ENCODE measurements at regions not wholly inside any gene's neighbourhood (a gene's known extent, or its start where the extent isn't known, plus 50 kb on each side); places are given as distances from the start of the nearest gene placed in this dataset.

GRCh38 chr18:44198612-44199284, 481.9 kb upstream of the SETBP1 start:
- no peak overlapping the region for H3K4me3 Mint-ChIP-seq
- H3K36me3 Mint-ChIP-seq (ENCODE audit: insufficient read depth), result no peaks in the 10 kb centered on the region
- ATAC-seq, result no peak
- H3K27me3 Mint-ChIP-seq (ENCODE audit: low read depth), result no peaks in the 10 kb centered on the region
- DNase-seq, result no peak
- no peaks in the 10 kb centered on the region for H3K9me3 Mint-ChIP-seq
- H3K4me1 Mint-ChIP-seq (ENCODE audit: low read depth), result no peaks in the 10 kb centered on the region

- Mint-ChIP-seq H3K36me3 (ENCODE audit: insufficient read depth) (no peaks in the 10 kb centered on the region), H3K4me1 (ENCODE audit: low read depth) (no peaks in the 10 kb centered on the region), H3K27me3 (ENCODE audit: low read depth) (no peaks in the 10 kb centered on the region), H3K4me3 (no peak overlapping the region), H3K9me3 (peaks cover 7% of the 10 kb centered on the region)
- DNase-seq (no peak), ATAC-seq (no peak)
Measured at GRCh38 chr18:44213293-44213692, 467.4 kb upstream of the SETBP1 start.

GRCh38 chr18:44214396-44214795, 466.3 kb upstream of the SETBP1 start:
- DNase-seq (no peak), ATAC-seq (no peak)
- H3K9me3 Mint-ChIP-seq, result no peaks in the 10 kb centered on the region
- no peaks in the 10 kb centered on the region for H3K27me3 Mint-ChIP-seq (ENCODE audit: low read depth)
- no peak overlapping the region for H3K4me3 Mint-ChIP-seq
- H3K36me3 Mint-ChIP-seq (ENCODE audit: insufficient read depth), result no peaks in the 10 kb centered on the region
- H3K4me1 Mint-ChIP-seq (ENCODE audit: low read depth), result no peaks in the 10 kb centered on the region

GRCh38 chr18:44216169-44216568, 464.5 kb upstream of the SETBP1 start:
- H3K9me3 Mint-ChIP-seq, result peaks cover 1% of the 10 kb centered on the region
- ATAC-seq, result no peak
- H3K4me1 Mint-ChIP-seq (ENCODE audit: low read depth), result no peaks in the 10 kb centered on the region
- H3K36me3 Mint-ChIP-seq (ENCODE audit: insufficient read depth), result no peaks in the 10 kb centered on the region
- no peak for DNase-seq
- no peaks in the 10 kb centered on the region for H3K27me3 Mint-ChIP-seq (ENCODE audit: low read depth)
- H3K4me3 Mint-ChIP-seq, result no peak overlapping the region

- H3K27me3 Mint-ChIP-seq (ENCODE audit: low read depth), result no peaks in the 10 kb centered on the region
- no peaks in the 10 kb centered on the region for H3K9me3 Mint-ChIP-seq
- no peaks in the 10 kb centered on the region for H3K4me1 Mint-ChIP-seq (ENCODE audit: low read depth)
- no peaks in the 10 kb centered on the region for H3K36me3 Mint-ChIP-seq (ENCODE audit: insufficient read depth)
- no peak overlapping the region for H3K4me3 Mint-ChIP-seq
- no peak for DNase-seq
- ATAC-seq, result no peak
Measured at GRCh38 chr18:44227501-44227900, 453.2 kb upstream of the SETBP1 start.

GRCh38 chr18:44229693-44230108, 451.0 kb upstream of the SETBP1 start:
- H3K4me1 Mint-ChIP-seq (ENCODE audit: low read depth), result no peaks in the 10 kb centered on the region
- no peak for DNase-seq
- no peak overlapping the region for H3K4me3 Mint-ChIP-seq
- no peaks in the 10 kb centered on the region for H3K27me3 Mint-ChIP-seq (ENCODE audit: low read depth)
- H3K9me3 Mint-ChIP-seq, result peaks cover 2% of the 10 kb centered on the region
- no peak for ATAC-seq
- no peaks in the 10 kb centered on the region for H3K36me3 Mint-ChIP-seq (ENCODE audit: insufficient read depth)

- no peak for ATAC-seq
- Mint-ChIP-seq H3K36me3 (ENCODE audit: insufficient read depth) (no peaks in the 10 kb centered on the region), H3K27me3 (ENCODE audit: low read depth) (no peaks in the 10 kb centered on the region), H3K4me3 (no peak overlapping the region), H3K9me3 (peaks cover 2% of the 10 kb centered on the region), H3K4me1 (ENCODE audit: low read depth) (no peaks in the 10 kb centered on the region)
- no peak for DNase-seq
Measured at GRCh38 chr18:44231936-44232335, 448.8 kb upstream of the SETBP1 start.

GRCh38 chr18:44232500-44232899, 448.2 kb upstream of the SETBP1 start:
- ATAC-seq, result no peak
- H3K9me3 Mint-ChIP-seq, result peaks cover 2% of the 10 kb centered on the region
- H3K27me3 Mint-ChIP-seq (ENCODE audit: low read depth), result no peaks in the 10 kb centered on the region
- no peaks in the 10 kb centered on the region for H3K36me3 Mint-ChIP-seq (ENCODE audit: insufficient read depth)
- DNase-seq, result no peak
- H3K4me1 Mint-ChIP-seq (ENCODE audit: low read depth), result no peaks in the 10 kb centered on the region
- H3K4me3 Mint-ChIP-seq, result no peak overlapping the region

- Mint-ChIP-seq H3K9me3 (peaks cover 5% of the 10 kb centered on the region), H3K36me3 (ENCODE audit: insufficient read depth) (no peaks in the 10 kb centered on the region), H3K27me3 (ENCODE audit: low read depth) (no peaks in the 10 kb centered on the region), H3K4me3 (no peak overlapping the region), H3K4me1 (ENCODE audit: low read depth) (no peaks in the 10 kb centered on the region)
- ATAC-seq, result no peak
- no peak for DNase-seq
Measured at GRCh38 chr18:44238454-44238853, 442.2 kb upstream of the SETBP1 start.

- Mint-ChIP-seq H3K36me3 (ENCODE audit: insufficient read depth) (no peaks in the 10 kb centered on the region), H3K9me3 (peaks cover 5% of the 10 kb centered on the region), H3K27me3 (ENCODE audit: low read depth) (no peaks in the 10 kb centered on the region), H3K4me1 (ENCODE audit: low read depth) (no peaks in the 10 kb centered on the region), H3K4me3 (no peak overlapping the region)
- DNase-seq (no peak), ATAC-seq (no peak)
Measured at GRCh38 chr18:44238911-44239310, 441.8 kb upstream of the SETBP1 start.

GRCh38 chr18:44241020-44241419, 439.7 kb upstream of the SETBP1 start:
- Mint-ChIP-seq H3K9me3 (peaks cover 5% of the 10 kb centered on the region), H3K27me3 (ENCODE audit: low read depth) (no peaks in the 10 kb centered on the region), H3K4me1 (ENCODE audit: low read depth) (no peaks in the 10 kb centered on the region), H3K36me3 (ENCODE audit: insufficient read depth) (no peaks in the 10 kb centered on the region), H3K4me3 (no peak overlapping the region)
- DNase-seq (no peak), ATAC-seq (no peak)

- Mint-ChIP-seq H3K36me3 (ENCODE audit: insufficient read depth) (no peaks in the 10 kb centered on the region), H3K4me1 (ENCODE audit: low read depth) (no peaks in the 10 kb centered on the region), H3K4me3 (no peak overlapping the region)
Measured at GRCh38 chr18:44245019-44245418, 435.7 kb upstream of the SETBP1 start.

GRCh38 chr18:44246001-44246400, 434.7 kb upstream of the SETBP1 start:
- Mint-ChIP-seq H3K36me3 (ENCODE audit: insufficient read depth) (no peaks in the 10 kb centered on the region), H3K9me3 (no peaks in the 10 kb centered on the region), H3K27me3 (ENCODE audit: low read depth) (no peaks in the 10 kb centered on the region), H3K4me3 (no peak overlapping the region), H3K4me1 (ENCODE audit: low read depth) (no peaks in the 10 kb centered on the region)
- DNase-seq (no peak), ATAC-seq (no peak)

More at GRCh38 chr18:44245019-44245418, 435.7 kb upstream of the SETBP1 start:
- DNase-seq, result no peak
- ATAC-seq, result no peak
- H3K9me3 Mint-ChIP-seq, result no peaks in the 10 kb centered on the region
- H3K27me3 Mint-ChIP-seq (ENCODE audit: low read depth), result no peaks in the 10 kb centered on the region

- no peaks in the 10 kb centered on the region for H3K4me1 Mint-ChIP-seq (ENCODE audit: low read depth)
- peaks cover 29% of the 10 kb centered on the region for H3K9me3 Mint-ChIP-seq
- no peaks in the 10 kb centered on the region for H3K27me3 Mint-ChIP-seq (ENCODE audit: low read depth)
- no peak for ATAC-seq
- H3K4me3 Mint-ChIP-seq, result no peak overlapping the region
- no peak for DNase-seq
- H3K36me3 Mint-ChIP-seq (ENCODE audit: insufficient read depth), result no peaks in the 10 kb centered on the region
Measured at GRCh38 chr18:44258086-44258485, 422.6 kb upstream of the SETBP1 start.

- no peaks in the 10 kb centered on the region for H3K27me3 Mint-ChIP-seq (ENCODE audit: low read depth)
- no peak overlapping the region for H3K4me3 Mint-ChIP-seq
- H3K4me1 Mint-ChIP-seq (ENCODE audit: low read depth), result no peaks in the 10 kb centered on the region
- H3K9me3 Mint-ChIP-seq, result peaks cover 25% of the 10 kb centered on the region
- H3K36me3 Mint-ChIP-seq (ENCODE audit: insufficient read depth), result no peaks in the 10 kb centered on the region
- ATAC-seq, result no peak
- DNase-seq, result no peak
Measured at GRCh38 chr18:44258576-44258975, 422.1 kb upstream of the SETBP1 start.

GRCh38 chr18:44259610-44260009, 421.1 kb upstream of the SETBP1 start:
- no peak for DNase-seq
- H3K27me3 Mint-ChIP-seq (ENCODE audit: low read depth), result no peaks in the 10 kb centered on the region
- peaks cover 27% of the 10 kb centered on the region for H3K9me3 Mint-ChIP-seq
- ATAC-seq, result no peak
- H3K36me3 Mint-ChIP-seq (ENCODE audit: insufficient read depth), result no peaks in the 10 kb centered on the region
- H3K4me3 Mint-ChIP-seq, result no peak overlapping the region
- no peaks in the 10 kb centered on the region for H3K4me1 Mint-ChIP-seq (ENCODE audit: low read depth)

All from activated T-cell treated with anti-CD3 and anti-CD28 coated beads, Interleukin-2, amount 50 U/mL, for 4 hours (primary cell).